H9 (cell line): ENCODE measurements at regions not wholly inside any gene's neighbourhood (a gene's known extent, or its start where the extent isn't known, plus 50 kb on each side); places are given as distances from the start of the nearest gene placed in this dataset.

Experiments used
- DNase-seq: peaks from one replicate; pipeline ENCODE4 v3.0.0-alpha.2; 2017
- H2AFZ ChIP-seq: one replicate; pipeline ENCODE4 v1.6.1; 2013; ENCODE audit warnings: mild to moderate bottlenecking, low read length, control low read depth, moderate library complexity
- H2AK5ac ChIP-seq: 2 replicates; pipeline ENCODE4 v1.6.1; 2013; ENCODE audit warnings: low read length, control low read depth, mixed read lengths; ENCODE audit not compliant: insufficient read length
- H2BK120ac ChIP-seq: one replicate; pipeline ENCODE4 v1.6.1; 2013; ENCODE audit warnings: low read depth, mild to moderate bottlenecking, low read length, control low read depth, inconsistent platforms; ENCODE audit not compliant: poor library complexity, severe bottlenecking
- H2BK12ac ChIP-seq: 2 replicates; pipeline ENCODE4 v1.6.1; 2013; ENCODE audit warnings: low read length, control low read depth, mixed read lengths, low read depth; ENCODE audit not compliant: insufficient read length
- H2BK15ac ChIP-seq: 2 replicates; pipeline ENCODE4 v1.6.1; 2013; ENCODE audit warnings: low read depth, low read length, control low read depth
- H2BK20ac ChIP-seq: one replicate; pipeline ENCODE4 v1.6.1; 2013; ENCODE audit warnings: low read depth, mild to moderate bottlenecking, low read length, control low read depth, inconsistent platforms; ENCODE audit not compliant: poor library complexity, severe bottlenecking
- H2BK5ac ChIP-seq: 2 replicates; pipeline ENCODE4 v1.6.1; 2013; ENCODE audit warnings: low read length, control low read depth, mixed read lengths; ENCODE audit not compliant: insufficient read length
- H3K14ac ChIP-seq: 2 replicates; pipeline ENCODE4 v1.6.1; 2013; ENCODE audit warnings: low read length, control low read depth; ENCODE audit not compliant: insufficient read depth
- H3K18ac ChIP-seq: 2 replicates; pipeline ENCODE4 v1.6.1; 2013; ENCODE audit warnings: low read depth, mild to moderate bottlenecking, mixed read lengths, low read length, control low read depth; ENCODE audit not compliant: insufficient read length
- H3K23ac ChIP-seq: 2 replicates; pipeline ENCODE4 v1.6.1; 2013; ENCODE audit warnings: low read length, control low read depth, mixed read lengths, low read depth; ENCODE audit not compliant: insufficient read length
- H3K23me2 ChIP-seq: 2 replicates; pipeline ENCODE4 v1.6.1; 2013; ENCODE audit warnings: low read depth, mild to moderate bottlenecking, mixed read lengths, low read length, control low read depth; ENCODE audit not compliant: insufficient read length, poor library complexity, severe bottlenecking
- H3K27ac ChIP-seq: 2 replicates; pipeline ENCODE4 v1.5.1; 2013; ENCODE audit warnings: low read length, control low read depth, mixed read lengths, low read depth; ENCODE audit not compliant: insufficient read length
- H3K27me3 ChIP-seq: 2 replicates; pipeline ENCODE4 v1.6.1; 2013; ENCODE audit warnings: low read length, control low read depth, inconsistent platforms; ENCODE audit not compliant: insufficient read depth
- H3K4ac ChIP-seq: 2 replicates; pipeline ENCODE4 v1.6.1; 2013; ENCODE audit warnings: low read depth, mild to moderate bottlenecking, control low read depth, inconsistent platforms, low read length, moderate library complexity
- H3K4me1 ChIP-seq: 2 replicates; pipeline ENCODE4 v1.6.1; 2013; ENCODE audit warnings: low read length, control low read depth, inconsistent platforms; ENCODE audit not compliant: insufficient read depth
- H3K4me2 ChIP-seq: 2 replicates; pipeline ENCODE4 v1.6.1; 2013; ENCODE audit warnings: low read length, control low read depth, mixed read lengths; ENCODE audit not compliant: insufficient read length, insufficient read depth
- H3K56ac ChIP-seq: 2 replicates; pipeline ENCODE4 v1.6.1; 2013; ENCODE audit warnings: low read depth, mild to moderate bottlenecking, mixed read lengths, low read length, control low read depth; ENCODE audit not compliant: insufficient read length
- H3K79me1 ChIP-seq: 2 replicates; pipeline ENCODE4 v1.6.1; 2013; ENCODE audit warnings: low read depth, mild to moderate bottlenecking, moderate library complexity, low read length, control low read depth, inconsistent platforms; ENCODE audit not compliant: insufficient read depth, poor library complexity, severe bottlenecking
- H3K79me2 ChIP-seq: 2 replicates; pipeline ENCODE4 v1.6.1; 2013; ENCODE audit warnings: low read length, control low read depth, inconsistent platforms; ENCODE audit not compliant: insufficient read depth
- H3K9ac ChIP-seq: 2 replicates; pipeline ENCODE4 v1.6.1; 2013; ENCODE audit warnings: low read length, control low read depth, mixed read lengths; ENCODE audit not compliant: insufficient read length; ENCODE audit errors: extremely low read depth
- H3K9me3 ChIP-seq: one replicate; pipeline ENCODE4 v1.6.1; 2013; ENCODE audit warnings: low read depth, low read length, inconsistent platforms; ENCODE audit not compliant: control insufficient read depth
- H3T11ph ChIP-seq: one replicate; pipeline ENCODE4 v1.6.1; 2013; ENCODE audit warnings: mild to moderate bottlenecking, low read length, control low read depth, inconsistent platforms
- H4K20me1 ChIP-seq: one replicate; pipeline ENCODE4 v1.6.1; 2013; ENCODE audit not compliant: control insufficient read depth, insufficient read length, insufficient read depth
- H4K5ac ChIP-seq: 2 replicates; pipeline ENCODE4 v1.6.1; 2013; ENCODE audit warnings: low read depth, mild to moderate bottlenecking, mixed read lengths, low read length, control low read depth; ENCODE audit not compliant: insufficient read length
- H4K8ac ChIP-seq: replicated peaks from 2 replicates; pipeline ENCODE4 v1.6.1; 2013; ENCODE audit warnings: low read length, control low read depth, mixed read lengths, low read depth; ENCODE audit not compliant: insufficient read length
- H4K91ac ChIP-seq: 2 replicates; pipeline ENCODE4 v1.6.1; 2013; ENCODE audit warnings: low read depth, mild to moderate bottlenecking, moderate library complexity, mixed read lengths, low read length, control low read depth; ENCODE audit not compliant: insufficient read length
- H3K27ac Mint-ChIP-seq, 3 experiments: 2 replicates in 2 of 3; 3 replicates in 1 of 3; pipeline ENCODE4 v1.8.0; 2020 to 2021; ENCODE audit warnings: mixed read lengths in 3 of 3, mild to moderate bottlenecking in 1 of 3, moderate library complexity in 1 of 3
- H3K27me3 Mint-ChIP-seq: 2 replicates; pipeline ENCODE4 v1.8.0; 2021; ENCODE audit warnings: low read depth, mild to moderate bottlenecking, moderate library complexity, mixed read lengths
- H3K36me3 Mint-ChIP-seq, 3 experiments: 2 replicates in 2 of 3; 3 replicates in 1 of 3; pipeline ENCODE4 v1.8.0; 2020 to 2021; ENCODE audit warnings: low read depth in 3 of 3, mixed read lengths in 3 of 3; ENCODE audit not compliant: insufficient read depth in 1 of 3
- H3K4me1 Mint-ChIP-seq, 2 experiments: 2 replicates each; pipeline ENCODE4 v1.8.0; 2020; ENCODE audit warnings: mixed read lengths in 2 of 2
- H3K4me3 Mint-ChIP-seq, 2 experiments: 2 replicates in 1 of 2; 3 replicates in 1 of 2; pipeline ENCODE4 v1.8.0; 2020 to 2021; ENCODE audit warnings: mild to moderate bottlenecking in 2 of 2, mixed read lengths in 2 of 2, moderate library complexity in 1 of 2
- H3K9me3 Mint-ChIP-seq, 2 experiments: 2 replicates in 1 of 2; 3 replicates in 1 of 2; pipeline ENCODE4 v1.8.0; 2020; ENCODE audit warnings: mild to moderate bottlenecking in 2 of 2, mixed read lengths in 2 of 2, moderate library complexity in 1 of 2
- WGBS: extraction: QIAGEN DNeasy Blood & Tissue Kit; methylation state at CpG from one replicate; pipeline ENCODE4 v1.1.7; 2013; ENCODE audit warnings: missing lambda C conversion rate, low lambda C conversion rate, mixed read lengths; ENCODE audit not compliant: insufficient read length; ENCODE audit errors: extremely low coverage; 5-methylcytosine and 5-hydroxymethylcytosine counted together
- TF ChIP-seq, protein P1 (sequence below): fragments of 200-600 bp; sonication (generic); conservative IDR thresholded peaks from 3 replicates; pipeline ENCODE4 v1.8.0; 2021; ENCODE audit warnings: antibody characterized with exemption, mild to moderate bottlenecking

DNA sequence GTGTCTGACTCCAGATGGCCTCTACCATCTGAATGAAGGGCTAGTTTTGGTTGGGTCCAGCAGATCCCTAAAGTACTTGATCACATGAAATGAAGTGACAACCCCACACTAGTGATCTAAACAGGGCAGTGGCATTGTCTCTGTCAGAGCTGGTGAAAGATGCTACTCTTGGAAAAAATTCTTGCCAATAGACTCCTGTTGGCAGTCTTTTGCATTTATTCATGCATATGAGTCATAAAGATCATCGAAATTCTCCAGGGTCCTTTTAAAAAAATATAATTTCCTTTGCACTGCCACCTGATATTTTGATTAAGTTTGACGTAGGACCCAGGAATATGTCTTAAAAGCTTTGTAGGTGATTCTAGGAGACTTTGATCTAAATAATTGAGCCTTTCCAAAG, 135.1 kb upstream of the ELL2 start:
- no peak overlapping the region for H2BK12ac ChIP-seq
- no peak overlapping the region for H2AK5ac ChIP-seq
- H3K23ac ChIP-seq, result no peak overlapping the region
- H3K4me1 Mint-ChIP-seq, result peaks cover 24 to 32% of the 10 kb centered on the region in 2 experiments
- H4K20me1 ChIP-seq, result no peaks in the 10 kb centered on the region
- H3K56ac ChIP-seq, result no peak overlapping the region
- H3K79me1 ChIP-seq, result no peaks in the 10 kb centered on the region
- no peak overlapping the region for H3T11ph ChIP-seq
- DNase-seq, result no peak
- H2AFZ ChIP-seq, result no peak overlapping the region
- peaks cover 0 to 3% (median 0%) of the 10 kb centered on the region in 3 experiments; a peak in 2 of 7 replicates for H3K36me3 Mint-ChIP-seq
- no peak overlapping the region for H3K4me2 ChIP-seq
- no peaks in the 10 kb centered on the region for H3K27me3 ChIP-seq
- no peak overlapping the region for H3K14ac ChIP-seq
- no peak overlapping the region for H4K5ac ChIP-seq
- TF ChIP-seq, protein P1, sequence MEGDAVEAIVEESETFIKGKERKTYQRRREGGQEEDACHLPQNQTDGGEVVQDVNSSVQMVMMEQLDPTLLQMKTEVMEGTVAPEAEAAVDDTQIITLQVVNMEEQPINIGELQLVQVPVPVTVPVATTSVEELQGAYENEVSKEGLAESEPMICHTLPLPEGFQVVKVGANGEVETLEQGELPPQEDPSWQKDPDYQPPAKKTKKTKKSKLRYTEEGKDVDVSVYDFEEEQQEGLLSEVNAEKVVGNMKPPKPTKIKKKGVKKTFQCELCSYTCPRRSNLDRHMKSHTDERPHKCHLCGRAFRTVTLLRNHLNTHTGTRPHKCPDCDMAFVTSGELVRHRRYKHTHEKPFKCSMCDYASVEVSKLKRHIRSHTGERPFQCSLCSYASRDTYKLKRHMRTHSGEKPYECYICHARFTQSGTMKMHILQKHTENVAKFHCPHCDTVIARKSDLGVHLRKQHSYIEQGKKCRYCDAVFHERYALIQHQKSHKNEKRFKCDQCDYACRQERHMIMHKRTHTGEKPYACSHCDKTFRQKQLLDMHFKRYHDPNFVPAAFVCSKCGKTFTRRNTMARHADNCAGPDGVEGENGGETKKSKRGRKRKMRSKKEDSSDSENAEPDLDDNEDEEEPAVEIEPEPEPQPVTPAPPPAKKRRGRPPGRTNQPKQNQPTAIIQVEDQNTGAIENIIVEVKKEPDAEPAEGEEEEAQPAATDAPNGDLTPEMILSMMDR, result no peak
- H3K79me2 ChIP-seq, result no peaks in the 10 kb centered on the region
- H2BK15ac ChIP-seq, result no peak overlapping the region
- H2BK20ac ChIP-seq, result no peak overlapping the region
- H3K9ac ChIP-seq, result no peak overlapping the region
- no peak overlapping the region for H3K4ac ChIP-seq
- peaks cover 3% of the 10 kb centered on the region; the same call in 1 of the 2 replicates for H3K4me1 ChIP-seq
- H3K18ac ChIP-seq, result no peak overlapping the region
- H3K4me3 Mint-ChIP-seq, result no peak overlapping the region
- H3K9me3 Mint-ChIP-seq, result peaks cover 3 to 7% of the 10 kb centered on the region in 2 experiments; a peak in 3 of 5 replicates
- no peak overlapping the region for H4K91ac ChIP-seq
- H3K9me3 ChIP-seq, result no peaks in the 10 kb centered on the region
- no peak overlapping the region for H3K27ac ChIP-seq
- no peak overlapping the region for H2BK120ac ChIP-seq
- H4K8ac ChIP-seq, result no peak overlapping the region
- no peak overlapping the region for H2BK5ac ChIP-seq
- no peak overlapping the region for H3K27ac Mint-ChIP-seq
- H3K23me2 ChIP-seq, result no peaks in the 10 kb centered on the region
- no peaks in the 10 kb centered on the region for H3K27me3 Mint-ChIP-seq
- WGBS, result no CpG with 5 or more reads among the region's 2 CpGs
